ENCODE measurements at regions not wholly inside any gene's neighbourhood (a gene's known extent, or its start where the extent isn't known, plus 50 kb on each side); places are given as distances from the start of the nearest gene placed in this dataset.
"Not testable (repeated sequence)": the region's sequence is repeated elsewhere in the genome, so short reads cannot be mapped to it uniquely, and the experiment has no call there.

DNA sequence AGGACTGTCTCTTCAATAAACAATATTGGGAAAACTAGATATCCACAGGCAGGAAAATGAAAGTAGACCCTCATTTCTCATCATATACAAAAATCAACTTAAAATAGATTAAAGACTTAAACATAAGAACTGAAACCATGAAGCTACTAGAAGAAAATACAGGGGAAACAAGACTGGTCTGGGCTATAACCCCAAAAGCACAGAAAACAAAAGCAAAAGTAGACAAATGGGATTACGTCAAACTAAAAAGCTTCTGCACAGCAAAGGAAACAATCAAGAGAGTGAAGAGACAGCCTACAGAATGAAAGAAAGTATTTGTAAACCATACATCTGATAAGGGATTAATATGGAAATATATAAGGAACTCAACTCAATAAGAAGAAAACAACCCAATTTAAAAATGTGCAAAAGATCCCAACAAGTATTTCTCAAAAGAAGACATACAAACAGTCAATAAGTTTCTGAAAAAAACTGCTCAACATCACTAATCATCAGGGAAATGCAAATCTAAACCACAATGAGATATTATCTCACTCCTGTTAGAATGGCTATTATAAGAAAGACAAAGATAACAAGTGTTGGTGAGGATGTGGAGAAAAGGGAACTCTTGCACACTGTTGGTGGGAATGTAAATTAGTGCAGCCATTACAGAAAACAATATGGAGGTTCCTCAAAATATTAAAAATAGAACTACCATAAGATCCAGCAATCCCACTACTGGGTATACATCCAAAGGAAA lies 325.3 kb upstream of the RASGEF1B start:
- H3K4me3 ChIP-seq (ENCODE audit: low read length) = no peak overlapping the region
- TF ChIP-seq ZNF274 (IDR thresholded peaks at IDR 0.05; ENCODE audit: low read depth, low read length) = no peak

DNA sequence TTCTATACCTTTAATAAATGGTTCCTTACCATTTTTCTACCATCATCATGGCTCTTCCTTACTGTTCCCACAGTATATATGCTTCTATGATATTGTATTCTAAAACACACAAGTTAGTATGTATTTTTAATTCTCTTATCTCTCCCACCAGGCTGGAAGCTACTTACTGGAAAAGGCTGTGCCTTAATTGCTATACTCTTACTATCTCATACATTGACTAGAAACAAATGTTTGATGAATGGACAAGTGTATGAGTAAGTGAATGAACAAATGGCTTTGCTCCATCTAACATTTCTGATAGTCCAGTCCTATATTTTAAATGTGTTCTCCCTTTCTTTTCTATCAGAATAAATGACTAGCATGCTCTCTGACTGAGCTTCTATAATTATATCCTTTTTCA lies 320.8 kb upstream of the RASGEF1B start:
- no peak for TF ChIP-seq ZNF274 (IDR thresholded peaks at IDR 0.05; ENCODE audit: low read depth, low read length)
- no peak overlapping the region for H3K4me3 ChIP-seq (ENCODE audit: low read length)

DNA sequence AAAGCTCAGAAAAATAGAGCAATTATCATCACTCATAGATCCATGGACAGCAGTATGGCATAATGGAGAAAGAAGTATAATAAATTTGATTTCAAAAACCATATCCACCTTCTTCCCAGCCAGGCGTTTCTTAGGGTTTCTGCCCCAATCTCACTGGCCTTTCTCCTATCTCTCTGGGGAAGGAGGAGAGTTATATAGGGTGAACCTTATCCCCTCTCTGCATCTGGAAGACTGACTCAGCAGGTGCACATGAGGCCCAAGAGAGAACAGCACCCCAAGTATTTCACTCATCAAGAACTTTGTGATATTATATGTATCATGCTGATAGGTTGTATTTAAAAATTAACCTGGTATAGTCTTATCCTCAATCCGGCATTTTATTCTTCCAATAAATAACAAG lies 318.8 kb upstream of the RASGEF1B start:
- no peak for TF ChIP-seq ZNF274 (IDR thresholded peaks at IDR 0.05; ENCODE audit: low read depth, low read length)
- H3K4me3 ChIP-seq (ENCODE audit: low read length) = no peak overlapping the region

DNA sequence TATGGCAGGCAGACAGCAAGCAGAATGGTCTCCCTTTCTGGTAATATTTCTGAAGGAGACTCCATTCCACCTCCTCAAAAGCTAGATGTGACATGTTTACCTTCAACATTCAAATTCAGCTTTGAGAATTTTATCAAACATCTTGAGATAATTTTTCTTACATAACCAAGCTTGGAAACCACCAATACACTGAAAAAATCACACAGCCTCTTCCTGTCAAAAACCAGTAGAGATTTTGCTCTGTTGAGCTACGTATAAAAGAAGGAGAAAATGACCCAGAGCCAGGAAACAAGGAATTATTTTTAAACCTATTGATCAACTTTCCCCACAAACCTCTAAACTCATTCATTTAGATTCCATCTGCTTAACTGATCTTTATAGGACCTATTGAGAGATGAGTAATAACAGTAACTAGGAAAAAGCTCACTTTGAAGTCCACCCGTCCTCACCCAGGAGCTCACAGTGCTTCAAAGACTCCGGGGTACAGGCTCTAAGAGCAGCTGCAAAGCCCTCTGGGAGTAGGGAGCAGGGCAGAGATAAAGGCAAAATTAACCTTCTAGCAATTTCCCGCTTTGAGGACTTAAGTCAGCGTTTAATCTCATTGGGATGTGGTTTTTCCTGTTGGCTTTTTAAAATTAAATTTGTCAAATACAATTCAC lies 318.2 kb upstream of the RASGEF1B start:
- no peak for TF ChIP-seq ZNF274 (IDR thresholded peaks at IDR 0.05; ENCODE audit: low read depth, low read length)
- no peak overlapping the region for H3K4me3 ChIP-seq (ENCODE audit: low read length)

DNA sequence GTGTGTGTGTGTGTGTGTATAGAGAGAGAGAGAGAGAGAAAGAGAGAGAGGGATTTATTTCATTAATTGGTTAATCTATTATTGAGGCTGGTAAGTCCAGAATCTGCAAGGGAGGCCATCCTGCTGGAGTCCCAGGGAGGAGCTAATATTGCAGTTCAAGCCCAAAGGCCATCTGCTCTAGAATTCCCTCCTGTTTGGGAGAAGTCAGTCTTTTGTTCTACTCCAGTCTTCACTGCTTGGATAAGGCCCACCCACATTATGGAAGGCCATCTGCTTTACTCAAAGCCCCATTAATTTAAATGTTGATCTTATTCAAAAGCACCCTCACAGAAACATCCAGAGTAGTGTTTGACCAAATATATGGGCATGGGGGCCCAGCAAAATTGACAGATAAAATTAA lies 317.5 kb upstream of the RASGEF1B start:
- TF ChIP-seq ZNF274 (IDR thresholded peaks at IDR 0.05; ENCODE audit: low read depth, low read length) = no peak
- no peak overlapping the region for H3K4me3 ChIP-seq (ENCODE audit: low read length)

DNA sequence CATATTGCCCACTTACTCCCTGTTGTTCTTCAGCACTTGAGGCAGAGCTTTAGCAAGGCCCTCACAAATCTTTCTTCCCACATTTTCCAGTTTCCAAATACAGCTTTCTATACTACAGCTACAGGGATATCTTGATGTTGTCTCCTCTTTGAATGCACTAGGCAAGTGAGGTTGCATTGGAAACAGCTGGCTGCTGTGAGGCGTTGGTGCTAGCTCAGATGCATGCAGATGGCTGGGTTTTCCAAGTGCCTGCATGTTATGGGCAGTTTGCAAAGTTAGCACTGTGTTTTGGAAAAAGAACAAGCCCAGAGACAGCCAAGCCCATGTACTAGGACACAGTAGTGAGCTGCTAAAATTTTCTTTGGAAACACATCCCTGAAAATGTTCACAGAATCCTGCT lies 315.1 kb upstream of the RASGEF1B start:
- H3K4me3 ChIP-seq (ENCODE audit: low read length) = no peak overlapping the region
- no peak for TF ChIP-seq ZNF274 (IDR thresholded peaks at IDR 0.05; ENCODE audit: low read depth, low read length)

DNA sequence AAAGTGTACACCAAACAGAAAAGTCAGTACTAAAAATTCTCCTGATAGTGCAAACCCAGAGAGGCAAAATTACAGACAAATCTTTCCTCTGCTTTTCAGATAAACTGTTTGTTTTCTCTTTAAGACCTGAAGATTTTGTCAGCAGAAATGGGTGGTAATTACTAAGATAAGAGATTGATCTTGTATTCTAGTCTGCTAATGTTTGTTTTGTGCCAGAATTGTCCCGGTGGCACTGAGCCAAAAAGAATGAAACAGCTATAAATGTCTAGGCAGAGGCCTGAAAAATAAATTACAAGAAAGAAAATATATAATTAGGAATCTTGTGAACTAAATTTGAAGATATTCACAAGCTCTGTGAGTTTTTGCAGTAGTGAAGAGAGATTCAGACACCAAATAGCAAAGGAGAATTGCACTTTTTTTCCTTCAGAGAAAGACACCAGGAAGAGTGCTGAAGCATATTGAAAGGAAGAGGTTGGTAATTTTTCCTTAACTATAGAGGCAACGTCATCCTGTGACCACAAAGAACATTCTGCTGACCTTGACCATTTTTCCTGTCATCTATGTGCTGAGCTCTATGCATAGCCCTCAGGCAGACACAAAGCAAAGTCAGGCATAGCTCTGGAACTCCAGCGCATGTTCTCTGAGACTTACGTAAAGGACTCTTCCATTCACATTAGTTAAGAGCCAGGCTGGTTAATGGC lies 314.5 kb upstream of the RASGEF1B start:
- no peak for TF ChIP-seq ZNF274 (IDR thresholded peaks at IDR 0.05; ENCODE audit: low read depth, low read length)
- H3K4me3 ChIP-seq (ENCODE audit: low read length) = no peak overlapping the region

DNA sequence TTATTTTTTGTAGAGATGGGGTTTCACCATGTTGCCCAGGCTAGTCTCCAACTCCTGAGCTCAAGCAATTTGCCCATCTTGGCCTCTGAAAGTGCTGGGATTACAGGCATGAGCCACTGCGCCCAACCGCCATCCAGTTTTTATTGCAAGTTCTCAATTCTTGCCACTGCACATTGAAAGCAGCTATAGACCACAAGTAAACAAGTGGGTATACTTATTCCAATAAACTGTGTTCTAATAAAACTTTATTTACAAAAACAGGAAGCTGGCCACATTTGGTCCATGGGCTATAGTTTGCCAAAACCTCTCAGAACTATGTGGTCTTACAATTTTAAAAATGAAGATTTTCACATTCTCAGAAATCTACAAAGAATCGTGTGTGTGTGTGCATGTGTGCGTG lies 313.6 kb upstream of the RASGEF1B start:
- TF ChIP-seq ZNF274 (IDR thresholded peaks at IDR 0.05; ENCODE audit: low read depth, low read length) = no peak

DNA sequence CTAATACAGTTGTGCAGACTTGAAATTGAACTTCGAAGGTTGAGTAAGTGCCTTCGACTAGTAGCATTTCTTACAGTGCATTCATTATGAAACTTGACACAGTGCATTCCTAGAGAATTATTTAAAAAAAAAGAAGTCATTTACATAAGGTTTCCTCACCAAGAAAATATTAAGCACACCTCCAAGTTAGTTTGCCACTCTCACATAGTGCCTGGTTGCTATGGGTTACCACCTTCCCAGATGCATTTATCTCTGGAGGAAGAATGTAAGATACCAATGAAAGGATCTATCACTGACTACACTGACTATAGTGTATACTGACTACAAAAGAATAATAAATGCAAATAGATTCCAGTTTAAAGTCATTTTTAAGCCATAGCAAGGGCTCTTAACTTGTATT lies 311.9 kb upstream of the RASGEF1B start:
- no peak overlapping the region for H3K4me3 ChIP-seq (ENCODE audit: low read length)
- TF ChIP-seq ZNF274 (IDR thresholded peaks at IDR 0.05; ENCODE audit: low read depth, low read length) = no peak

More for the DNA sequence above, 313.6 kb upstream of the RASGEF1B start:
- no peak overlapping the region for H3K4me3 ChIP-seq (ENCODE audit: low read length)

DNA sequence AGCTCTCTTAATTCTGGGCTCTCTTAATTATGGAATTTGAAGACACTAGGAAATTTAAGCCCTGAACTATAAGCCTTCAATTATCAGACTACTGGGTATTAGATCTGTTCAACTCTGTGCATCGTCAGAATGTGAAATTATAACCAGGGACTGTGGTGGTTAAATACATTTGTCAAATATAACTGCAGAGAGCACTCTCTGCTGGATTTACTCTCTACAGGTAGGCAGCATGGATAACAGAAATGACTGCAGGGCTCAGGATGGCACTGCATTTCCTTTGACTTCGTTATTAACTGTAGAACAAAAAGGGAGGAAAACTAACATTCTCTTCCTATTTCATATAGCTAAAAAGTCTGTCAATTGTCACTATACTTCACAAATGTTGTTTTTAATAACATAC lies 310.1 kb upstream of the RASGEF1B start:
- H3K4me3 ChIP-seq (ENCODE audit: low read length) = no peak overlapping the region
- TF ChIP-seq ZNF274 (IDR thresholded peaks at IDR 0.05; ENCODE audit: low read depth, low read length) = no peak

DNA sequence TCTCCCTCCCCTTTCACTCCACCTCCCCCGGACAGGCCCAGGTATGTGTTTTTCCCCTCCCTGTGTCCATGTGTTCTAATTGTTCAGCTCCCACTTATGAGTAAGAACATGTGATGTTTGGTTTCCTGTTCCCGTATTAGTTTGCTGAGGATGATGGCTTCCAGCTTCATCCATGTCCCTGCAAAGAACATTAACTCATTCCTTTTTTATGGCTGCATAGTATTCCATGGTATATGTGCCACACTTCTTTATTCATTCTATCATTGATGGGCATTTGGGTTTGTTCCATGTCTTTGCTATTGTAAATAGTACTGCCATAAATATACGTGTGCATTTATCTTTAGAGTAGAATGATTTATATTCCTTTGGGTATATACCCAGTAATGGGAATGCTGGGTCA lies 306.0 kb upstream of the RASGEF1B start:
- not testable (repeated sequence) for H3K4me3 ChIP-seq (ENCODE audit: low read length)

DNA sequence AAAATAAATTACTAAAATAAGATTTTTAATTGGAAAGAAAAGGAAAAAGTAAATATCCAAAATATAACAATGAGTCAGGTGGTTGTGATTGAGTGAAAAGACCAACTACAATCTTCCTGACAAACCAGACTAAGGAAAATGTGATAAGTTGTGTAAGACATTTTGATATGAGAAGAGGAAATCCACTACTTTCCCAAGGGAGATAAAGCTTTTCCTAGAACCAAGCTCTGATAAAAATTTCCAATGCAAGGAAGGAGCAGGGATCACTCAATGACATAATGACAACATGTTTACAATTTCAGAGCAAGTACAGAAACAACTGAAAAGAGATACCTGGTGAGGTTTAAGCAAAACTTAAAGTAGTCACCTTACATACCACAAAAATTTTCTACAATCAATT lies 305.1 kb upstream of the RASGEF1B start:
- H3K4me3 ChIP-seq (ENCODE audit: low read length) = no peak overlapping the region
- TF ChIP-seq ZNF274 (IDR thresholded peaks at IDR 0.05; ENCODE audit: low read depth, low read length) = no peak

DNA sequence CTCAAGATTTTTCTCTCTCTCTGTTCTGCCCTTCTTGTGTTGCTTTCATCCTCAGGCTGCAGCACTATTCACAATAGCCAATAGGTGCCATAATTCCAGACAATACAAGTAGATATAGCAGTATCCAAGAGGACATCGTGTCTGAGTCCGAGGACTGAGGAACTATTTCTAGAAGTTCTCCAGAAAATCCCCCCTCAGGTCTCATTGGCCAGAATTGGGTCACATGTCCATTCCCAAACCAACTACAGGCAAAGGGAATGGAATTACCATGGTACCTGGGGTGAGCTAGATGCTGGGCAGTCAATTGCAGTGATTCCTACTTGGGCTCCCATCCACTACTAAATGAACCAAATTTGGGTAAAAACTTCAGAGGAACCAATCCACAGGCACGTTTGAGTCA lies 301.9 kb upstream of the RASGEF1B start:
- no peak for TF ChIP-seq ZNF274 (IDR thresholded peaks at IDR 0.05; ENCODE audit: low read depth, low read length)
- H3K4me3 ChIP-seq (ENCODE audit: low read length) = no peak overlapping the region

DNA sequence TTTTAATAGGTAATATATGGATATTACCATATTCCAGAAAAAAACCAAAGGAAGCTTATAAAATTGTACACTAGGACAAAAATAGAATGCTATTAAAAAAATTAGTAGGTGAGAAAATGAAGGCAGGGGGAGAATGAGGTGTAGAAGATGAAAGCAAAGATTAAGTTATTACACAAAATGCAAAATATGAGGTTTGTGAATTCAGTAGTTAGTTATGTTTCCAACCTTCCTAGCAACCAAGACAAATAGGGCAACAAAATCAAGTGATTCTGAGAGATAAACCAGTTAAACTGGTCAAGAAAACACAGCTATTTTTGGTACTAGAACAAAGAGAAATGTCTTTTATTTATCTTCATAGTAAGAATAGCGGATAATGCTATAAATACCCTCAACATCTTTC lies 300.0 kb upstream of the RASGEF1B start:
- TF ChIP-seq ZNF274 (IDR thresholded peaks at IDR 0.05; ENCODE audit: low read depth, low read length) = no peak
- no peak overlapping the region for H3K4me3 ChIP-seq (ENCODE audit: low read length)

DNA sequence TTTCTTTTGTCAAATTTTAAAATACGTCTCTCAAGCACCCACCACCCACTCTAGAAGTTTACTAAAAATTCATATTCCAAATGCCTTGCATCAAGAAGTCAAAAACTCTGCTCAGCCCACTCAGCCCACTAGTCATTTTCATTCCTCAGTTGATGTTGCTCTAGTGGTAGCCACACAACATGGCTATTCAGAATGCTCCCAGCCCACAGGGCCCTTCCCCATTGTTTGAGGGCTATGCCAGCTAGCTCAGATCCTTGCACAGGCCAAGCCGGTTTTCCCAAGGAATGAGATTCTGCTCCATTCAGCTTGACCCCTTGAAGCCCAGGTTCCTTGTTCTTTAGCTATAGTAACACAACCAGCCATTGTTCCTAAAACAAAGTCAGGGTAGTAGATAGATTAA lies 297.5 kb upstream of the RASGEF1B start:
- no peak overlapping the region for H3K4me3 ChIP-seq (ENCODE audit: low read length)
- no peak for TF ChIP-seq ZNF274 (IDR thresholded peaks at IDR 0.05; ENCODE audit: low read depth, low read length)

Data from GM08714 (cell line).